ENCODE measurements at regions not wholly inside any gene's neighbourhood (a gene's known extent, or its start where the extent isn't known, plus 50 kb on each side); places are given as distances from the start of the nearest gene placed in this dataset.

GRCh38 chr3:99016452-99016851 is 115.0 kb upstream of the DCBLD2 start:
- H3K27me3 ChIP-seq: no peaks in the 10 kb centered on the region
- TF ChIP-seq POLR2A (IDR thresholded peaks at IDR 0.05) (no peak), CTCF (IDR thresholded peaks at IDR 0.05) (no peak)
- no peak for DNase-seq
- 63 to 77% methylated on average over 1 of the region's 1 CpG for WGBS, 2 donors
- H3K4me3 ChIP-seq: no peak overlapping the region
- H3K4me1 ChIP-seq: no peaks in the 10 kb centered on the region
- H3K27ac ChIP-seq: no peak overlapping the region
- no peaks in the 10 kb centered on the region for H3K36me3 ChIP-seq
- H3K9me3 ChIP-seq: no peaks in the 10 kb centered on the region
- intact Hi-C loops (cut with DNase I): no loop called here

GRCh38 chr3:99013777-99014315 is 112.4 kb upstream of the DCBLD2 start:
- DNase-seq: no peak
- no peaks in the 10 kb centered on the region for H3K27me3 ChIP-seq
- WGBS, 2 donors: 36 to 39% methylated on average over 3 of the region's 3 CpGs
- intact Hi-C loops (cut with DNase I): no loop called here
- no peaks in the 10 kb centered on the region for H3K4me1 ChIP-seq
- no peak overlapping the region for H3K27ac ChIP-seq
- H3K9me3 ChIP-seq: no peaks in the 10 kb centered on the region
- no peak overlapping the region for H3K4me3 ChIP-seq
- no peak for TF ChIP-seq POLR2A (IDR thresholded peaks at IDR 0.05)
- no peak for TF ChIP-seq CTCF (IDR thresholded peaks at IDR 0.05)
- no peaks in the 10 kb centered on the region for H3K36me3 ChIP-seq

GRCh38 chr3:99013077-99013476 is 111.6 kb upstream of the DCBLD2 start:
- no peak overlapping the region for H3K4me3 ChIP-seq
- TF ChIP-seq CTCF (IDR thresholded peaks at IDR 0.05): no peak
- TF ChIP-seq POLR2A (IDR thresholded peaks at IDR 0.05): no peak
- no peaks in the 10 kb centered on the region for H3K36me3 ChIP-seq
- no peak overlapping the region for H3K27ac ChIP-seq
- H3K27me3 ChIP-seq: no peaks in the 10 kb centered on the region
- H3K4me1 ChIP-seq: no peaks in the 10 kb centered on the region
- intact Hi-C loops (cut with DNase I): no loop called here
- DNase-seq: no peak
- no peaks in the 10 kb centered on the region for H3K9me3 ChIP-seq

GRCh38 chr3:99012051-99012450 is 110.6 kb upstream of the DCBLD2 start:
- 51 to 69% methylated on average over 2 to 3 of the region's 3 CpGs for WGBS, 2 donors

GRCh38 chr3:99009851-99010250 is 108.4 kb upstream of the DCBLD2 start:
- Histone ChIP-seq H3K36me3 (no peaks in the 10 kb centered on the region), H3K27ac (no peak overlapping the region), H3K27me3 (no peaks in the 10 kb centered on the region), H3K4me3 (no peak overlapping the region), H3K4me1 (no peaks in the 10 kb centered on the region), H3K9me3 (no peaks in the 10 kb centered on the region)
- TF ChIP-seq CTCF (IDR thresholded peaks at IDR 0.05): no peak
- no peak for TF ChIP-seq POLR2A (IDR thresholded peaks at IDR 0.05)
- intact Hi-C loops (cut with DNase I): no loop called here
- DNase-seq: no peak

More at GRCh38 chr3:99012051-99012450, 110.6 kb upstream of the DCBLD2 start:
- Histone ChIP-seq H3K27me3 (no peaks in the 10 kb centered on the region), H3K4me1 (no peaks in the 10 kb centered on the region), H3K27ac (no peak overlapping the region), H3K9me3 (no peaks in the 10 kb centered on the region), H3K36me3 (no peaks in the 10 kb centered on the region), H3K4me3 (no peak overlapping the region)
- intact Hi-C loops (cut with DNase I): no loop called here
- TF ChIP-seq POLR2A (IDR thresholded peaks at IDR 0.05): no peak
- TF ChIP-seq CTCF (IDR thresholded peaks at IDR 0.05): no peak
- no peak for DNase-seq

All from esophagus squamous epithelium (tissue), 5 donors.